Spinal cord (tissue), 9 donors: ENCODE measurements at regions not wholly inside any gene's neighbourhood (a gene's known extent, or its start where the extent isn't known, plus 50 kb on each side); places are given as distances from the start of the nearest gene placed in this dataset.

ENCODE experiments used
- DNase-seq, 6 donors: peaks; one replicate each; pipeline versions ENCODE4 v3.0.0 to v3.0.0-alpha.2; 2013 to 2015; ENCODE audit warnings: low spot score in 6 of 6, low read depth in 4 of 6
- H3K27ac ChIP-seq: one replicate; pipeline ENCODE4 v1.5.1; 2013; ENCODE audit warnings: low read depth, low read length, control low read depth
- H3K27me3 ChIP-seq: one replicate; pipeline ENCODE4 v1.6.1; 2013; ENCODE audit warnings: low read length; ENCODE audit not compliant: control insufficient read depth, insufficient read depth
- H3K36me3 ChIP-seq: one replicate; pipeline ENCODE4 v1.6.1; 2013; ENCODE audit warnings: low read length; ENCODE audit not compliant: control insufficient read depth, insufficient read depth
- H3K4me1 ChIP-seq: one replicate; pipeline ENCODE4 v1.6.1; 2013; ENCODE audit warnings: low read length; ENCODE audit not compliant: control insufficient read depth, insufficient read depth
- H3K4me3 ChIP-seq: one replicate; pipeline ENCODE4 v1.5.1; 2013; ENCODE audit warnings: low read depth, low read length, control low read depth
- H3K9me3 ChIP-seq: one replicate; pipeline ENCODE4 v1.6.1; 2013; ENCODE audit warnings: low read length; ENCODE audit not compliant: control insufficient read depth, insufficient read depth
- WGBS: methylation state at CpG from one replicate; pipeline ENCODE4 v1.1.5; 2013; ENCODE audit warnings: missing lambda C conversion rate; ENCODE audit not compliant: insufficient coverage; 5-methylcytosine and 5-hydroxymethylcytosine counted together
- donor health status: healthy.

GRCh38 chr3:163927521-163927920 is 1150.8 kb downstream of the SI start:
- no CpG with 5 or more reads among the region's 1 CpG for WGBS
- no peak overlapping the region for H3K4me3 ChIP-seq
- no peak overlapping the region for H3K27ac ChIP-seq
- no peaks in the 10 kb centered on the region for H3K9me3 ChIP-seq
- H3K4me1 ChIP-seq: no peaks in the 10 kb centered on the region
- H3K27me3 ChIP-seq: no peaks in the 10 kb centered on the region
- DNase-seq: no peak
- no peaks in the 10 kb centered on the region for H3K36me3 ChIP-seq

GRCh38 chr3:163924600-163924999 is 1153.7 kb downstream of the SI start:
- Histone ChIP-seq H3K36me3 (no peaks in the 10 kb centered on the region), H3K4me1 (no peaks in the 10 kb centered on the region), H3K9me3 (no peaks in the 10 kb centered on the region), H3K27me3 (no peaks in the 10 kb centered on the region), H3K4me3 (no peak overlapping the region), H3K27ac (no peak overlapping the region)
- WGBS: 66% methylated on average over 6 of the region's 6 CpGs
- peak in 1 of 6 donors; percentile 1 for DNase-seq

- no peaks in the 10 kb centered on the region for H3K4me1 ChIP-seq
- no peak overlapping the region for H3K4me3 ChIP-seq
- no peaks in the 10 kb centered on the region for H3K36me3 ChIP-seq
- no CpG with 5 or more reads among the region's 1 CpG for WGBS
- H3K27me3 ChIP-seq: no peaks in the 10 kb centered on the region
- no peaks in the 10 kb centered on the region for H3K9me3 ChIP-seq
- no peak for DNase-seq
- no peak overlapping the region for H3K27ac ChIP-seq
Measured at GRCh38 chr3:163919154-163919553, 1159.1 kb downstream of the SI start.

- Histone ChIP-seq H3K4me3 (no peak overlapping the region), H3K27ac (no peak overlapping the region), H3K9me3 (no peaks in the 10 kb centered on the region), H3K36me3 (no peaks in the 10 kb centered on the region), H3K27me3 (no peaks in the 10 kb centered on the region), H3K4me1 (no peaks in the 10 kb centered on the region)
- 100% methylated on average over 1 of the region's 4 CpGs for WGBS
- DNase-seq: no peak
Measured at GRCh38 chr3:163916596-163917560, 1161.4 kb downstream of the SI start.

- H3K9me3 ChIP-seq: no peaks in the 10 kb centered on the region
- WGBS: no CpG with 5 or more reads among the region's 2 CpGs
- no peak for DNase-seq
- H3K4me1 ChIP-seq: no peaks in the 10 kb centered on the region
- no peaks in the 10 kb centered on the region for H3K36me3 ChIP-seq
- H3K27me3 ChIP-seq: no peaks in the 10 kb centered on the region
- H3K4me3 ChIP-seq: no peak overlapping the region
- H3K27ac ChIP-seq: no peak overlapping the region
Measured at GRCh38 chr3:163915280-163915679, 1163.0 kb downstream of the SI start.

- no CpG with 5 or more reads among the region's 1 CpG for WGBS
- Histone ChIP-seq H3K27me3 (no peaks in the 10 kb centered on the region), H3K27ac (no peak overlapping the region), H3K4me1 (no peaks in the 10 kb centered on the region), H3K36me3 (no peaks in the 10 kb centered on the region), H3K9me3 (no peaks in the 10 kb centered on the region), H3K4me3 (no peak overlapping the region)
- DNase-seq: no peak
Measured at GRCh38 chr3:163914567-163914966, 1163.7 kb downstream of the SI start.

- no peak overlapping the region for H3K4me3 ChIP-seq
- H3K4me1 ChIP-seq: no peaks in the 10 kb centered on the region
- DNase-seq: no peak
- no peak overlapping the region for H3K27ac ChIP-seq
- no peaks in the 10 kb centered on the region for H3K9me3 ChIP-seq
- H3K36me3 ChIP-seq: no peaks in the 10 kb centered on the region
- no peaks in the 10 kb centered on the region for H3K27me3 ChIP-seq
- 100% methylated on average over 3 of the region's 7 CpGs for WGBS
Measured at GRCh38 chr3:163891771-163892170, 1186.5 kb downstream of the SI start.

GRCh38 chr3:163890661-163891060 is 1187.6 kb downstream of the SI start:
- no peak overlapping the region for H3K4me3 ChIP-seq
- H3K4me1 ChIP-seq: no peaks in the 10 kb centered on the region
- DNase-seq: no peak
- H3K36me3 ChIP-seq: no peaks in the 10 kb centered on the region
- H3K27ac ChIP-seq: no peak overlapping the region
- WGBS: no CpG with 5 or more reads among the region's 2 CpGs
- H3K9me3 ChIP-seq: no peaks in the 10 kb centered on the region
- no peaks in the 10 kb centered on the region for H3K27me3 ChIP-seq

GRCh38 chr3:163879172-163879571 is 1199.1 kb downstream of the SI start:
- no peaks in the 10 kb centered on the region for H3K36me3 ChIP-seq
- H3K4me1 ChIP-seq: no peaks in the 10 kb centered on the region
- H3K27me3 ChIP-seq: no peaks in the 10 kb centered on the region
- no peak overlapping the region for H3K27ac ChIP-seq
- no CpG with 5 or more reads among the region's 4 CpGs for WGBS
- no peak for DNase-seq
- no peaks in the 10 kb centered on the region for H3K9me3 ChIP-seq
- no peak overlapping the region for H3K4me3 ChIP-seq

GRCh38 chr3:163878396-163878795 is 1199.9 kb downstream of the SI start:
- no peaks in the 10 kb centered on the region for H3K27me3 ChIP-seq
- no peaks in the 10 kb centered on the region for H3K4me1 ChIP-seq
- no peak overlapping the region for H3K4me3 ChIP-seq
- no peak for DNase-seq
- H3K9me3 ChIP-seq: no peaks in the 10 kb centered on the region
- WGBS: 95% methylated on average over 4 of the region's 4 CpGs
- H3K36me3 ChIP-seq: no peaks in the 10 kb centered on the region
- no peak overlapping the region for H3K27ac ChIP-seq
